Stimulated activated CD4-positive, alpha-beta T cell treated with anti-CD3 and anti-CD28 coated beads, Interleukin-4, amount 100 ng/mL, for 24 hours (primary cell): ENCODE measurements at regions not wholly inside any gene's neighbourhood (a gene's known extent, or its start where the extent isn't known, plus 50 kb on each side); places are given as distances from the start of the nearest gene placed in this dataset.
A peak's percentile ranks its signal among the peaks of the same experiment; 100 is the strongest.

ENCODE experiments used
- DNase-seq: peaks from one replicate; pipeline ENCODE4 v3.0.0-alpha.2; 2020

DNA sequence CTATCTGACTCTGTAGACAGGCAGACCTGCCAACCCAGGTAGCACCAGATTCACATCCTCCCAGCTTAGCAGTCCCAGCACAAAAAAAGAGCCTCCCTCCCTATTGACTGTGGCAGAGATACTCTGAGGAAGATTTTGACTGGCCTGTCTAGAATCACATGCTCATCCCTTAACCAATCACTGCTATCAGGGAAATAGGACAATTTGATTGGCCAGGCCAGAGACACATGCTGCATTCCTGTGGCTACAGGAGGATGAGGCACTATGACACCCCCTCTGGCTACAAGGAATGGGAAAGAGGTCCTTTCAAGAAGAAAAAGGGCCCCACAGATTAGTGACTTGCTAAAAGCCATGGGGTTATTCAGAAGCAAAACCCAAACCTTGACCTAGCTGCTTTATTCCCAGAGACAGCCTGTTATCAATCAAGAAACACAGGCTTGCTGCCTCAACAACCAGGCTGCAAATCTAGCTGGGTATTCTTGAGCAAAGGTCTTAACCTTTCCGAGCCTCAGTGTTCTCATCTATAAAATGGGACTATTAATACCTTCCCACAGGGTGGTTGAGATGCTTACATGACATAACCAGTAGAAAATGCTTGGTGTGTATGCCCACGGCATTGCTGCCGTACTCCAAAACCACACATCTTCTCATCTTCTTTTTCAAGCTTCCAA lies 147.6 kb downstream of the BCOR start:
- DNase-seq: no peak

DNA sequence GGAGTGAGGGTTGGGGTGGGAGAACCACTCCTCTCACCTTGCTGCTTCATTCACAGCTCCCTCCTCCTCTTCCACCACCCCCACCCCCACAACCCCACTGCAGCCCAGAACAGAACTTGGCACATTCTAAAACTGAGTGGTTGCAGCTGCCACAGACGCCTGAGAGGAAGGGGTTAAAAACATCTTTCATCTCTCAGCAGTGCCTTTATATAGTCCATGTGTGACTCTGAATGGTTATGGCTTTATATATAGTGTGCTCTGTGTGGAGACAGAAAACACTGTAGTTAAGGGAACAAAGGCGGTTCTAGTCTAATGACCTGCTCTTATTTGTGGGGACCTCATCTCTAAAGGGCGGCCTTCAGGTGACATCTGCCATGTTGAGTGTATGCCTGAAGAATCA lies 144.8 kb downstream of the BCOR start:
- DNase-seq: no peak

DNA sequence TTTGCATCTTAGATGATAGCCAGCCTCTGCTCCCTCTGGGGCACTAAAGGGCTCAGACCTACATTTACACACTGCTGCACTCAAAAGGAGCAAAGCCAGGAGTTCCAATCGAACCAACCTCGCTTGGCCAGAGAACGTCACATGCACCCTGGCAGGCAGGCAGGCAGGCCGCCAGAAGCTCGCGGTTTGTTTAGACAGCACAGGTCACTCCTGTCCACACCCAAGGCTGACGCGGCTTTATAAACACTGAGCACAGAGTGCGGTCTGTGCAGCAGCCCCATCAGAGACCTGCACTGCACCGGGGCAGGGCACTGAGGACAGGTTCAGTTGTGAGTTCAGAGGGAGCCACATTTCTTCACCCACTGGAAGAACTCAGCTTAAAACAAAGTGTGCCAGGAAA lies 143.9 kb downstream of the BCOR start:
- no peak for DNase-seq

DNA sequence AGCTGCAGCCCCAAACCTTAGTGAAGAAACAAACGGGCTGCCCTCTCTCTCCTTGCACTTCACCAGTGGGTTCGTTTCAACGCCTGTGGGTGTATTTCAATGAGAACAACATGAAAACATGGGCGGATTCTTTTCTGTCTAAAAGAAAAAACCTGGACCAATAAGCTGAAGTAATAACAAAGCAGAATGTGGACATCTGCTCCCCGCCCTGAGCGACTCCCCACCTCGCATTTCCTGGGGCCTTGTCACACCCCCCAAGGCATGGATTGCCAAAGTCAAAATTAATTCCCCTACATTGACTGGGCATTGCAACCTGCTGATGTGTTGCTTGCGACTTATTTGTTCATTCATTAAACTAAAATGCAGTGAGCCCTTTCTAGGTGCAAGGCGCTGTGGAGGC lies 142.9 kb downstream of the BCOR start:
- no peak for DNase-seq

DNA sequence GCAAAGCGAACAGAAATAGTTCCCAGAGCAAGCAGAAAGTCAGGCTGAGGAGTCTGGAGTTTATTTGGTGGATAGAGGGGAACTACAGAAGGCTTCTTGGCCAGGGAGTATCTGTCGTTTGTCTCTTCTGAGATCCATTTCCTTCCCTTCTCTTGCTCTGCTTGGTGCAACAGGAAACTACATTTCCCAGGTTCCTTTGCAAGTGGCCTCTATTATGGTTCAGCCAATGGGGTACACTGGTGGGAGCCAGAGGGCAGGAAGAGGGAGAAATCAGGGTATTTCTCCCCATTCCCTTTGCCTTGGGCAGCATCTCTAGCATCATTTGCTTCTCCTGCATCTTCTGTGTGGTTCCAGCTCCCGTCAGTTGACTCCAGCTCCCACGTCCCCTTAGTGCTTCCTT lies 142.1 kb downstream of the BCOR start:
- DNase-seq: no peak

DNA sequence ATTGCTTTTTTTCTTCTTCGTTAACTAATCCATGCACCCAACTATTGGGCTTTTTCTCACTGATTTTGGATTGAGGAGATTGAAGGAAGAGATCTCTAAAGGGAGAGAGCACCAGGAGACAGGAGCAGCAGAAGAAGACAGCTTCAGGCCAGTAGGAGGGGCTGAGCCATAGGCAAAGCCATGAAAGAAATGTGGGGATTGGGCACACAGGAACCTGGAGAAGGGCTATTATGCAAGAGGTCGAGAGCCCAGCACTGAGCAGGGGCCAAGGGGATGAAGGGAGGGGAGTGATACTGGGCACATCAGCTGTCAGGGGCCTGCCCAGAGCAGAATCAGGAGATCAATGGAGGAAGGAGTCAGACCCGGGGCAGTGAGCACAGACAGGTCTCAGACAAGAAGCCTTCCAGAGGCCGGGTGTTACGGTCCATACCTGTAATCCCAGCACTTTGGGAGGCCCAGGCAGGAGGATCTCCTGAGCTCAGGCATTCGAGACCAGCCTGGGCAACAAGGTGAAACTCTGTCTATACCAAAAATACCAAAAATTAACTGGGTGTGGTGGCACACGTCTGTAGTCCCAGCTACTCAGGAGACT lies 140.9 kb downstream of the BCOR start:
- no peak for DNase-seq

DNA sequence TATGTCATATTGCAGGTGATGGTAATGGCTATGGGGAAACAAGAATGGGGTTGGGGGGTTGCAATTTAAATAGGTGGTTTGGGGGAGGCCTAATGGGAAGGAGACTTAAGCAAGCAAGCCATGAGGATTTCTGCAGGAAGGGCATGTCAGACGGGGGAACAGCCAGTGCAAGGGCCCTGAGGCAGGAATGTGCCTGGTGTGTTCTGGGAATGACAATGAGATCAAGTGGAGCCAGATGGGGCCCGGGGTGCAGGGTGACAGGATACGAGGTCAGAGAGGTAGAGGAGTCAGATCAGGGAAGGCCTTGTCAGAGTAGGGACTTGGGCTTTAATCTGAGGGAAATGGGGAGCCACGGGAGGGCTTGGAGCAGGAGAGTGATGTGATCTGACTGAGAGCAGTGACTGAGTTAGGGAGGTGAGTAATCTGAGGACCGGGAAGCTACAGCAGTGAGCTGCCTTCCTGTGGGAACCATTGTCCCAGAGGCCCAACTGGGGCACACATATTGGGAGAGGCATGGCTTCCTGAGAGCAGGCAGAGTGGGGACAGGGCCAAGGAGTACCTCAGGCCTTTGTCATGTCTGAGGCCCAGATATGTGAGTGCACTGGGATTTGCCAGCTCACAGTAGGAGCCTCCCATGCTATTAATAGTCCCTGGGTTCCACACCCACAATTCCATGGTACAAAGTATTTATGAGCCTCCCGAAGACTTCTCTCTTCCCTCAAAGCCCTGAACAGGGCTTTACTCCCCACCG lies 139.8 kb downstream of the BCOR start:
- DNase-seq: no peak

DNA sequence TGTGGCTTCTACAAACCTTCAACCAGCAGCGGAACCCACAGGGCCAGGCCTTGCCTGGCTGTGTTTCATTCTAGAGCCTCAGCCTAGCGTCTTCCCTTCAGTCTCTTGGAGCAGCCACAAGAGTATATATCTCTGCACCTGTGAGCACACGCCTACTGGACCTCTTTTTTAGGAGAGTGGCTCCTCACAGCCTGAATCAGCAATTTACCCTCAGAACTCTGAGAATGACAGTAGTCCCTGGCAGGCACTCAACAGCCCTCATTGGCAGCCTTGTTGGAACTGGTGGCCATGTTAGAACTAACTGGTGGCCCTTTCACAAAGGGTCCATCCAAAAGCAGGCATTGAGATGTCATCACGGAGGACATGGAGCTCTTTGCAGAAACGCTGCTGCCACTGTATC lies 138.9 kb downstream of the BCOR start:
- DNase-seq: no peak

DNA sequence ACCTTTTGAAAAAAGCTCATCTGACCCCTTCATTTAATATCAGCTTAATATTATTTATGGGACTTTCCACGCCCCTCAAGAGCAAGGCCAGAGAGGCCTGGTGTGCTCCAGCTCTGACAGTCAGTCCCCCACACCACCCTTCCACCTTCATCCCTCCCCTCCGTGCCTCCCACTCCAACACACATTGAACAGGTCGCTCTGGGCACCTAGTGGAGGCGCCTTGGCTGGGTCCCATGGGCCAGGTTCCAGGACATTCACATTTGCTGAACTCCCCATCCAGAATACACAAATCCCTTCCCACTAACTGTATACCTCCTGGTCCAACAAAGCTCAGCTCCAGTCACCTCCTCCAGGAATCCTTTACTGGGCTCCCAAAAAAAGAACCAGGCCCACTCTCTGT lies 137.5 kb downstream of the BCOR start:
- no peak for DNase-seq

DNA sequence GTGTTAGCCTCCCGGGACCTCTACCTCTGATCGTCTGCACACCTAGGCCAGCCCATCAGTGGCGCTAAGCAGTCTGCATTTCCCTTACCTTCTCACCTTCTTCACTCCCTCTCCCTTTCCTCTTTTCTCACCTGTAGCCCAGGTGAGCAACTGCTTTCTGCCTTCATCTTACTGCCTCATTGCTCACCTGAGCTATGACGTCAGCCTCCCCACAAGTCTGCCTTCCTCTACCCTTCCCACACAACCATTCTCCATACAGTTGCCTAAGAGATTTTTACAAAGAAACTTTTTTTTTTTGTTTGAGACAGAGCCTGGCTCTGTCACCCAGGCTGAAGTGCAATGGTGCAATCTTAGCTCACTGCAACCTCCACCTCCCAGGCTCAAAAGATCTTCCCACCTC lies 136.3 kb downstream of the BCOR start:
- no peak for DNase-seq

DNA sequence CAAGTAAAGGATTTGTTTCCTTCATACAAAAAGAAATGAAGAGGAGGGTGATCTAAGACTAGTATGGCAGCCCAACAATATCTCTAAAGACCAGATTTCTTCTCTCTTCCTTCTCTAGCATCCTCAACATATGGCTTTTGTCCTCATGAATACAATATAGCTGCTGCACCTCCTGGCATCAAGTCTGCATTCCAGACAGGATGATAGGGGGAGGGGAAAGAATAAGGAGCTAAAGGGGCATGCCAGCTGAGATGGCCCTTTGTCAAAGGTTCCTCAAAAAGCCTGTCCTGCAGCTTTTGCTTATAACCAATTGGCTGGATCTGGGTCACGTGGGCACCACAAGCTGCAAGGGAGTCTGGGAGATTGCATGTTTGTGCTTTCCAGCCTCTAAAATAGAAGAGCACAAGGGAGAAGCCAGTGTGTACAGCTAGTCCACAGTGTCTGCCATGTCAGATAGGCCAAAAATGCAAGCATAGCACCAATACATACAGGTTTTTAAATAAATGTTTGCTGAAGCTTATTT lies 132.6 kb downstream of the BCOR start:
- DNase-seq: no peak

DNA sequence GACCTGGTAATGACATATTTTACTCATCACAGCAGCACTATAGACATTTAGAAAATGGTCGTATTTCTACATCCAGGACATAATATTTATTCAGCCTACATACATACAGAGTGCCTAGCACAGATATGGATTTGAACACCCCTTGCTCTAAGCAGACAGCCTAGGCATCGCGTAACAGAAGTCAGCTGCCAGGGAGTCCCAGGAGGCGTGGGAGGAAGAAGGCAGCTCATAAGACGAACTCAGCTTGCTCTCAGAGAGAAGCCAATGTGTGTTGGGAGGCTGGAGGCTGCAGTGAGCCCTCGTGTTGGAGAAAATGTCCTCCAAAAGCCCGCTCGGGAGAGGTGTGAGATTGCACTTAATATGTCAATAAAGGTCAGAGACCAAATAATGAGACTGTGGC lies 131.6 kb downstream of the BCOR start:
- DNase-seq: no peak

DNA sequence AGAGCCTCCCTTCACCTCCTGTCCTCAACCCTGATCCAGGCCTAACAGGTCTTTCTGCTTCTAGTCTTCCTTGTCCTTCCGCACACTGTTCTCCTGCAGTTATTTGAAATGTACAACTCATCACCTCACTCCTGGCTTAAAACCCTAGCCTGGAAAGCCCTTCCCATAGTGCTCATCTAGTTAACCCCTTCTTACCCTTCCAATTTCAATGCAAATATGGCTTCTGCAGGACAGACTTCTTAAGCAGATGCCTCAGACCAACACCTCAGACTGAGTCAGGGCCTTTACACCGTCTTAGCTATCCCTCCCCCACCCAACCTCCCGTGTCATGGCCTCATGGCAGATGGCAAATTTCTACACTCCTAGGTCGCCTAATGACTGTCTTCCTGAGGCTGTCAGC lies 130.4 kb downstream of the BCOR start:
- DNase-seq: no peak

DNA sequence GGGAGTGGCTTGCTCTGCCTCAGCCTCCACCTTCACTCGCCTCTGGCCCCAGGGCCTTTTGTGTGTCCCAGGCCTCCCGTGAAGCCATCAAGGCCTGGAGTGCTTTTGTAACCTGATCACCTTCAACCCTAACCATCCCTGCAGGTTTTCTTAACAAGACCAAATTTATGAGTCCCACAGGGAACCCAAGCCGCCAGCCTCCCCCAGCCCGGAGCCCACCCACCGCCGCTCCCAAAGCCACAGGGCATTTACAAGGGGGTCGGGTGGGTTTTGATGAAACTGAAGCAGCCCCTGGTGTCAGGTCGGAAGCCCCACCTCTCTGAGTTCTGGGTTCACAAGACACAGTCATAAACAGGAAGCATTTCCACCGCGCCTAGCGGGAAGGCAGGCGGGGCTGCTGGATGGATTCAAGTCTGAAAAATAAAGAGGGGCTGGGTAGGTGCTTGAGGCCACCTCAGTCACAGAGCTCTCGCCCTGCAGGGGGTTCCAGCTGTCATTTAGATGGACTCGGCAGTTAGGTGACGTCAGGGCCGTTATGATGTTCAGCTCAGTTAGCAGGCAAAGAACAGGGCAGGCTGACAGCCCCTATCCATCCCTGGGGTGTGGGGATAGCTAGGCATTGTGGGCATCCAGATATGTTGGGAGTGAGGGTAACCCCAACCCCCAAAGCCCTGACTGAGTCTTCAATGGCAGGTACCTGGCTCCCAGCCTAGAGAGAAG lies 128.5 kb downstream of the BCOR start:
- DNase-seq: peak; percentile 5

DNA sequence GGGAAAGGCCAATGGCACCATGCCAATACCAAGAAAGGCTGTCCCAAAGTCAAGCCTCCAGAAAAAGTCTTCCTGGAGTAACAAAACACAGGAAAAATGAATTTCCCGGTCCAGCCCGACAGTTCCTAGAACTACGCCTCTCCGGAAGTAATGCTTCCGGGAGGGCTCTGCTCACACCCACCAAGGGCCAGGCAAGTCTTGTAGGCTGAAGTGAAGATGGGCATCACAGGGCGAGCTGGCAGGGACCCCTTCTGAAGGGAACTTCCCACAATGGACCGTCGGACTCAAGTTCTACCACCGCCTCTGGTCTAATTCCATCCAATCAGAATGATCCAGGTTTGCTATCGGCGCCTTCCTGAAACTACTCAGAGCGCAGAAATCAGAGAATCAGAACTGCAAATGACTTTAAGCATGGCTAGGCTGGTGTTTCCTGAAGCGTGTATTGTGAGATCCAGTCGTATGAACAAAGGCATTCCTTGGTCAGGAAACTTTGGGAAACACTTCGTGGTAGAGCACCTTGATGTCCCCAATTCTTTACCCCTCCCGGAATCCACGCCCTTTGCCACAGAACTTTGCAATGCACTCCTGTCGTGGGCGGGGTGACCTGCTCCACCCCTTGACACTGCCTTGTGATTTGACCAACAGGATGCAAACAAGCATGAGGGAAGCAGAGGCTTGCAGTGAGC lies 127.8 kb downstream of the BCOR start:
- no peak for DNase-seq

DNA sequence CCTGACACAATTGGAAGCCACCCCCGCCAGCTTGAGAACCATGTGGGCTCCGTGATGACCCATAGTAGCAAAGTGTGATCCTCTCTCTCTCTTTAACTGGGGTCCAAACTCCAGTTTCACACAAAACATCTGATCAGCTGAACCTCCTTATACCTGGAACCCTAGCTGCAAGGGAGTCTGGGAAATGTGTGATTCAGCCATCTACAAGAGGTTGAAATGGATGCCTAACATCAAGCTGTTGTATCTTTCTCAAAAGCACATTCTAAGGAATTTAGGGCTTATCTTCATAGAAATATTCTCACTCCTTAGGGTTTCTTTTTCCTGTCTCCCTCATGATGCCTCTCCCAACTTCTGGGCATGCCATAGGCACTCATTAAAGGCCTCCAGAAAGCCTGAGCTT lies 126.0 kb downstream of the BCOR start:
- DNase-seq: no peak

DNA sequence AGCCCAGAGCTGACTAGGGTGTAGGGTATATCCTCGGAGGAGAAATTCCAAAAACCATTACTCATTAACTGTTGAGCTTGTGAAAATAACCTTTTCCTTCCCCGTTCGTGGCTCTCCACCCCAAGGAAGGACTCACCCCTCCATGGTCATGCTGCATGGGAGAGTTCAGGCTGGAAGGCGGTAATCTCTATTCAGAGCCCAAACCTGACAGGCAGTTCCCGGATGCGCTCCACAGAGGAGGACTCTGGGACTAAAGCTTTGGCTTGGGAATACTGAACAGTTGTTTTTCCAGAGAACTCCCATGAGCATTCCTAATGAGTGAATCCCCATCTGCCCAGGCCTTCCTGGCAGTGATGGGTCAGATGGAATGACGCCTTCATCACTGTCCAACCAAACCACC lies 125.4 kb downstream of the BCOR start:
- no peak for DNase-seq

DNA sequence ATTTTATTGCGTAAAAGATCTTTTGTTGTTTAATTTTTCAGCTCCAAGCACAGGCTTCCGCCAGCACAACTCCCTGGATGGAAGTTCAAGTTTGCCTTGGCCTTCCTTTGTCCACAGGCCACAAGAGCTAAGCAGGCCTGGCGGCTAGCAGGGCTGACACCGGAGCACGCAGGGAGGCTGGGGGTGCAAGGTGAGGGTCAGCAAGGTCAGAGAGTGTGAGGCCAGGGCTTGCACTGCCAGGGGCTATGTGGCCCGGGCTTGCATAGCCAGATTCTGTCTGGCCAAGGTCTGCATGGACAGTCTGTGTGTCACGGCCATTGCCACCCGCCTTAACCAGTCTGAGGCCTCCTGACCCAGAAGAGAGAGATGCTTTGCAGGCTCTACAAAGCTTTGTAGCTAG lies 123.9 kb downstream of the BCOR start:
- DNase-seq: no peak

DNA sequence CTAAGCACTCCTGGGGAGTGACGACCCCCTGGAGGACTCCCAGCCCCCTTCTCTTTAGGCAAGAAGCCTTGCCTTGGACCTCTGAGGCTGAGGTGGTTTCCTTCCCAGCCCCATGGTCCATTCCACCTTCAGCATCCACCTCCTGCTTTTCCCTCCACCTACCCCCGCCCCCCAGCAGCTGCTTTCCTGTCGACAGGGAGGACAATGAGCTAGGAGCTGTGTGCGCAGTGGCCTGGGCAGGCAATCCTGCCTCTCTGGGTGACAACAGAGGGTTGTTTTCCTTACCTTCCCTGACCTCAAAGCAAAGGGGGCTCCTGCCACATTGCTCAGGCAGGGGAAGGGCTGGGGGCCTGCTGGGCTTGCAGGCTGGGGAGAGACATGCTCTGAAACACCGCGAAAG lies 123.5 kb downstream of the BCOR start:
- DNase-seq: no peak

DNA sequence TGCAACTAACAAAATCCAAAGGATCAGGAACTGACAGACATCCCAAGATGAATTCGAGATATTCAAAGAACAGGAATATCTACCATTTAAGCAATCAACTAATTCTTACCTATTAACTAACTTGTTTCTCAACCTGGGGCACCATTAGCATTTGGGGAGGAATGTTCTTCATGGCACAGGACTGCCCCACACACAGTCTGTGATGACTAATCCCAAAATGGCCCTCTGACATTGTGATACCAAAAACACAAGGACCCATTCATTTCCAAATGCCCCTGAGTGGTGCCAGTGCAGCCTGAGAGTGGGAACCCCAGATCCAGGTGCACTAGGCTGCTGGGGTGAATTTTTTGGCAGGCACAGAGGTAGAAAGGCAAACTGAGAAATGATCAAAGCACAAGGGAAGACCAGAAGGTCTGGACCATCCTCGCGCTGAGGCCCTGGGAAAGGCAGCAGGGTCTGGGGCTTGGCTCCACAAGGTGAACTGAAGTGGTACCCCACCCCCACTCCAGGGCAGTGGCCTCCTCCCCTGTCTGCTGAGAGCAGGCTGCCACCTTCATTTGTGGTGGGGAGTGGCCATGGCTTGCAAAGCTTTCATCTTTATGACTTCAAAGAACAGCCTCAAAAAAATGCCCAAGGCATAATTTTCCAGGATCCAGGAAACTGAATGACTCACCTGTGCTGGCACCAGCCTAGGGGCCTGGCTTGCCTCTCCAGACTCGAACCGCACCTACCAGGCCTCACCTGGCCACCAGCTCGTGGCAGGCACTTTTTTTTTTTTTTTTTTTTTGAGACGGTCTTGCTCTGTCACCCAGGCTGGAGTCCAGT lies 122.4 kb downstream of the BCOR start:
- DNase-seq: no peak

DNA sequence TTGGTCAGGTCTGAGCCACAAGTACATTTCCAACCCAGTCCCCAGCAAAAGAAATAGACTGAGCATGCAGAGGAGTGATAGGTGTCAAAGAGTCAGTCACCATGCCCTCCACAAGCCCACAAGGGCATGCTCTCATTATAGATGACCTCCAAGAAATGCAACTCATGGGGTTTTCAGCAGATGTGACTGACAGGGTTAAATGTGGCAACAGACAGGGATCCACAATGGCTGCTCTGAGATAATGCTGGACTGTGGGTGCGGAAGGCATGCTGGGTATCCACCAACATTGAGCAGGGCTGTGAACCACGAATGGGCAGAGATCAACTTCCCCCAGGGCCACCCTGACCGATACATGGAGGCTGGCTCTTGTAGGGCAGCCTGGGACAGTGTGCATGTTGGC lies 115.8 kb downstream of the BCOR start:
- no peak for DNase-seq

DNA sequence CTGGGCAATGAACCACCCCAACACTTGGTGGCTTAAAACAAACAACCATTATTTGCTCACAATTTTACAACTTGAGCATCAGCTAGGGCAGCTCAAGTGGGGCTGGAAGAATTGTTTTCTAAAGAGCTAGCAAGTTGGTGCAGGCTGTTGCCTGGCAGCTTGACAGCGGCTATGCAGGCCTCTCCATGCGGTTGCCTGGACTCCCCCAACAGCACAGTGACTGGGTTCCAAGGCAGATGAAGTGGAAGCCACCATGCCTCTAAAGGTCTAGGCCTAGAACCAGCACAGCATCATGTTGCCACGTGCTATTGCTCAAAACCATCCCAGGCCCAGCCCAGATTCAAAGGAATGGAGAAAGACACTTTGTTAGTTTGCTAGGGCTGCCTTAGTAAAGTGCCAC lies 114.8 kb downstream of the BCOR start:
- no peak for DNase-seq
